Gastroesophageal sphincter (tissue), 3 donors: ENCODE measurements at regions not wholly inside any gene's neighbourhood (a gene's known extent, or its start where the extent isn't known, plus 50 kb on each side); places are given as distances from the start of the nearest gene placed in this dataset.

Source experiments
- EP300 ChIP-seq: sonication (generic); formaldehyde crosslinking; IDR thresholded peaks from one replicate; pipeline ENCODE4 v1.6.1; 2017; ENCODE audit warnings: antibody characterized with exemption, mild to moderate bottlenecking
- POLR2A ChIP-seq, 2 donors: fragments of 450-650 bp; IDR thresholded peaks; one replicate each; pipeline ENCODE4 v1.6.1; 2017; ENCODE audit warnings: antibody characterized with exemption in 2 of 2, mild to moderate bottlenecking in 2 of 2, moderate library complexity in 1 of 2
- POLR2AphosphoS5 ChIP-seq: sonication (generic); formaldehyde crosslinking; IDR thresholded peaks from one replicate; pipeline ENCODE4 v1.6.1; 2017; ENCODE audit warnings: antibody characterized with exemption
- TF ChIP-seq, protein P1 (sequence below), 4 experiments: fragments of 200-600 bp in 2 of 4; fragments of 450-650 bp in 2 of 4; sonication (generic) in 1 of 4; IDR thresholded peaks; one replicate each; pipeline ENCODE4 v1.5.1; 2017 to 2019; ENCODE audit warnings: antibody characterized with exemption in 4 of 4, mild to moderate bottlenecking in 2 of 4, moderate library complexity in 2 of 4

DNA sequence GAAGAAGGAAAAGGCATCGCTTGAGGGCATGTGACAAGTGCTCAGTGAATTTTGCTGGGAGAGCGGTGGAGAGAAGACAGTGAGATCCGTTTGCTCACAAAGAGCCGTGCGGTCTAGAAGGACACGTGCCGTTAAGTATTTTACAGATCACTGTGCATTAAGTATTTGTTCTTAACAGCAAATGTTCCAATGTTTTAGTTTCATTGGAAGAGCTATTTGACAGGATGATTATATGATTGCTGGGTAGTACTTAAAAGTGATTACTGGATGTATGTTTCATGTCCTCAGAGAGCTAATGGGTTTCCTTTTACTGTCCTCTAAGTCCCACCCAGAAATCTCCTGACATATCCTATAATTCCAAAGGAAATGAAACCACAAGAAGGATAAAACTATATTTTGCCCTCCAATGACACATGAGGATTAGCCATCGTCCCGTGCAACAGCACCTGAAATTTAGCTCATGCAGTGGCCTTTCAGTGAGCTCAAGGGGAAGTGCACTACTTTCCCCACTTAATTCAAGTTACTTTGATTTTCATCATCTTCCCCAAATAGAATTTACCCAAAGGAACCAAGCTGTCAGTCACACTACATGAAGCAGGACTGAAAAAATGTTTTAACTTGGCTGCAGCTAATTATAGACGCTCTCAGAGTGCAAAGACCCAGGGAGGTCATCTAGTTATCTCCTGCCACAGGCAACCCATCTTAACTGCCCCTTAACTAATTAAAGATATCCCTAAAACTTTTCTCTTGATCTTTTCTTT, 80.3 kb downstream of the KLF6 start:
- TF ChIP-seq, protein P1, sequence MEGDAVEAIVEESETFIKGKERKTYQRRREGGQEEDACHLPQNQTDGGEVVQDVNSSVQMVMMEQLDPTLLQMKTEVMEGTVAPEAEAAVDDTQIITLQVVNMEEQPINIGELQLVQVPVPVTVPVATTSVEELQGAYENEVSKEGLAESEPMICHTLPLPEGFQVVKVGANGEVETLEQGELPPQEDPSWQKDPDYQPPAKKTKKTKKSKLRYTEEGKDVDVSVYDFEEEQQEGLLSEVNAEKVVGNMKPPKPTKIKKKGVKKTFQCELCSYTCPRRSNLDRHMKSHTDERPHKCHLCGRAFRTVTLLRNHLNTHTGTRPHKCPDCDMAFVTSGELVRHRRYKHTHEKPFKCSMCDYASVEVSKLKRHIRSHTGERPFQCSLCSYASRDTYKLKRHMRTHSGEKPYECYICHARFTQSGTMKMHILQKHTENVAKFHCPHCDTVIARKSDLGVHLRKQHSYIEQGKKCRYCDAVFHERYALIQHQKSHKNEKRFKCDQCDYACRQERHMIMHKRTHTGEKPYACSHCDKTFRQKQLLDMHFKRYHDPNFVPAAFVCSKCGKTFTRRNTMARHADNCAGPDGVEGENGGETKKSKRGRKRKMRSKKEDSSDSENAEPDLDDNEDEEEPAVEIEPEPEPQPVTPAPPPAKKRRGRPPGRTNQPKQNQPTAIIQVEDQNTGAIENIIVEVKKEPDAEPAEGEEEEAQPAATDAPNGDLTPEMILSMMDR (IDR thresholded peaks at IDR 0.05), result no peak
- no peak for TF ChIP-seq POLR2A (IDR thresholded peaks at IDR 0.05)
- no peak for TF ChIP-seq POLR2AphosphoS5
- no peak for TF ChIP-seq EP300
